GM12875 (cell line): ENCODE measurements at regions not wholly inside any gene's neighbourhood (a gene's known extent, or its start where the extent isn't known, plus 50 kb on each side); places are given as distances from the start of the nearest gene placed in this dataset.

Experiments used
- H3K4me3 ChIP-seq: one replicate; pipeline ENCODE4 v1.5.1; 2011; ENCODE audit warnings: low read depth, low read length, control low read depth
- TF ChIP-seq, protein P1 (sequence below): IDR thresholded peaks from 2 replicates; pipeline ENCODE4 v1.5.1; 2011; ENCODE audit warnings: low read depth, mild to moderate bottlenecking, control low read depth, inconsistent platforms, low read length, moderate library complexity, borderline replicate concordance; ENCODE audit not compliant: insufficient read depth

- H3K4me3 ChIP-seq: no peak overlapping the region
- TF ChIP-seq, protein P1, sequence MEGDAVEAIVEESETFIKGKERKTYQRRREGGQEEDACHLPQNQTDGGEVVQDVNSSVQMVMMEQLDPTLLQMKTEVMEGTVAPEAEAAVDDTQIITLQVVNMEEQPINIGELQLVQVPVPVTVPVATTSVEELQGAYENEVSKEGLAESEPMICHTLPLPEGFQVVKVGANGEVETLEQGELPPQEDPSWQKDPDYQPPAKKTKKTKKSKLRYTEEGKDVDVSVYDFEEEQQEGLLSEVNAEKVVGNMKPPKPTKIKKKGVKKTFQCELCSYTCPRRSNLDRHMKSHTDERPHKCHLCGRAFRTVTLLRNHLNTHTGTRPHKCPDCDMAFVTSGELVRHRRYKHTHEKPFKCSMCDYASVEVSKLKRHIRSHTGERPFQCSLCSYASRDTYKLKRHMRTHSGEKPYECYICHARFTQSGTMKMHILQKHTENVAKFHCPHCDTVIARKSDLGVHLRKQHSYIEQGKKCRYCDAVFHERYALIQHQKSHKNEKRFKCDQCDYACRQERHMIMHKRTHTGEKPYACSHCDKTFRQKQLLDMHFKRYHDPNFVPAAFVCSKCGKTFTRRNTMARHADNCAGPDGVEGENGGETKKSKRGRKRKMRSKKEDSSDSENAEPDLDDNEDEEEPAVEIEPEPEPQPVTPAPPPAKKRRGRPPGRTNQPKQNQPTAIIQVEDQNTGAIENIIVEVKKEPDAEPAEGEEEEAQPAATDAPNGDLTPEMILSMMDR: no peak
These were observed 128.8 kb upstream of the GGTLC1 start for GRCh38 chr20:24117383-24117782.

DNA sequence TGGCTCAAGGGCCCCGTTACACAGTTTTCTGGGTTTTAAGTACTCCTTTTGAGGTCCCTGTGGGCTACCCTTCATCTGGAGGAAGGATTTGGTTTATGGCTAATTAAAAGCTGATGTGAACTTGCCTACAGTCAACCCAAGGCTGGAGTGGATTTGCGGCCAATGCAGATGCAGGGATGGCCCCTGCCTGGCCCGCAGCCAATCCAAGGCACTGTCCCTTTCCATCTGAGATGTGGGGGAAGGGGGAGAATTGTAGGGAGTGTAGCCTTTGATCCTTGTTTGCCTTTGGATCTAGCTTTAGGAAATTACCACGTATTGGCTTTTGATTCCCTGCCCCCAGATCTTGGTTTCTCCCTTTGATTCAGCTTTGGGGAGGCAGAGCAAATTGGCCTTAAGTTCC lies 128.0 kb upstream of the GGTLC1 start:
- no peak overlapping the region for H3K4me3 ChIP-seq
- TF ChIP-seq, protein P1: no peak

GRCh38 chr20:24112360-24112759 lies 123.8 kb upstream of the GGTLC1 start:
- TF ChIP-seq, protein P1: no peak

DNA sequence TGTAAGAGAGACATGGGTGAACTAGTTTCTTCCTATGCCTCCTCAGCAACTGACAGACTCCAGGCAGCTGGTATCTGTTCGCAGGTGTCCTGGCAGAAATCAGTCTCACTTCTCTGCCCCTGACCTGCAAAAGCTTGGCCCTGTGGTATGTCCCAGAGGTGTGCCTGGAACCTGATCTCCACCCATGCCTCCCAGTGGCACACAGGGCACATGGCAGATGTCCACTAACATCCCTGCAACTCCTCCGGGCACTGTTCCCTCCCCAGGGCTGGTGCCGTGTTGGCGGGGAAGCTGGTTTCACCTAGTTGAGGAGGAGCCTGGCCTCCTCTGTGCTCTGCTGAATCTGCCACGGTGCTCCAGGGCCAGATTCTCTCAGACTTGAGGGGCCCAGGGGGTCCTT lies 123.3 kb upstream of the GGTLC1 start:
- TF ChIP-seq, protein P1: no peak
- H3K4me3 ChIP-seq: no peak overlapping the region

More at GRCh38 chr20:24112360-24112759, 123.8 kb upstream of the GGTLC1 start:
- no peak overlapping the region for H3K4me3 ChIP-seq

DNA sequence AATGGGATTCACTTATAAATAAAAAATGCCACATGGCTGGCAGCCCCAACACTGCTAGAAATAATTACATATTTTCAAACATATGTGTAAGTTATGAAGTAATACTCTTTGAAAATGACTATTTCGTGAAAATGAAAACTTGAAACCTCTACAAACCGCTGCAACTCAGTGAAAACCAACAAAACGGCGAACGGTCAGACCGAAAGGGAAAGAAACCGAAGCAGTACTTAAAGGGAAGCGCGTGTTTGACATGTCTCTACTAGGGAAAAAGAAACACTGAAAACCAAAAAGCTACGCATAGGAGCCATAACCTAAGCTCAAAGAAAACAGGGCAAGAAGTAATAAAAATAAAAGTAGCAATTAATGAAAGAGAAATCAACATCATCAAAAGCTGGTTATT lies 121.0 kb upstream of the GGTLC1 start:
- TF ChIP-seq, protein P1: no peak
- H3K4me3 ChIP-seq: no peak overlapping the region

- no peak overlapping the region for H3K4me3 ChIP-seq
- TF ChIP-seq, protein P1: no peak
These were observed 120.4 kb upstream of the GGTLC1 start for GRCh38 chr20:24109008-24109407.

DNA sequence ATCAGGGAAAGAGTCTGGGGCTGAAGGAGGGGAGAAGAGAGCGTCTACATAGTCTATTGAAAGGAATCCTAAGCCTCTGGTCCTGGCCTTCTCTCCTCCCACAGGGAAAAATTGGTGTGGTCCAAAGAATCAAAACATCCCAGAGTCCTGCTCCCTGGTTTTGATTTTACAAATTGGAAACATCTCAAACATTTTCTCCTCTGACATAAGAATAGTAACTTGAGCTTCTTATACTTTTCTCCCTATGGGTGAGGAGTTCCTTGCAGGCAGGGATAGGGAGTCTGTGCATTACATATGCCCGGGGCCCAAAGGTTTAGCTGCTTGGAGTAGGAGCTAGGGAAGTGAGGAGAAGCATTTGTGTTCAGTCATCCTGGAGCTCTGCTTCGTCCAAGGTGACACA lies 120.0 kb upstream of the GGTLC1 start:
- TF ChIP-seq, protein P1: no peak
- no peak overlapping the region for H3K4me3 ChIP-seq
